HG03575 (cell line): ENCODE measurements at regions not wholly inside any gene's neighbourhood (a gene's known extent, or its start where the extent isn't known, plus 50 kb on each side); places are given as distances from the start of the nearest gene placed in this dataset.
A peak's percentile ranks its signal among the peaks of the same experiment; 100 is the strongest.

ENCODE experiments used
- ATAC-seq: cut with Tn5 transposase; IDR thresholded peaks from one replicate; pipeline ENCODE4 v1.9.1; 2021; ENCODE audit not compliant: unreplicated experiment, insufficient number of reproducible peaks, low FRiP score; ENCODE audit errors: extremely low read depth

DNA sequence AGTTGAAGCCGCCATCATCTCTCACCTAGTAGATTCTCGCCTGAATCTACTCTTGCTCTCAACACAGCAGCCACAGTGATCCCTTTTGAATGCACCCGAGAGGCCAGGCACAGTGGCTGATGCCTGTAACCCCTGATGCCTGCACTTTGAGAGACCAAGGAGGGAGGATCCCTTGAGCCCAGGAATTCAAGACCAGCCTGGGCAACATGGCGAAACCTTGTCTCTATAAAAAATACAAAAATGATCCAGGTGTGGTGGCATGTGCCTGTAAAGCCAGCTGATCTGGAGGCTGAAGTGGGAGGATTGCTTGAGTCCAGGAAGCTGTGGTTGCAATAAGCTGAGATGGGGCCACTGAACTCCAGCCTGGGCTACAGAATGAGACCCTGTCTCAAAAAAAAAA is 60.3 kb upstream of the EML4 start:
- ATAC-seq, result no peak

DNA sequence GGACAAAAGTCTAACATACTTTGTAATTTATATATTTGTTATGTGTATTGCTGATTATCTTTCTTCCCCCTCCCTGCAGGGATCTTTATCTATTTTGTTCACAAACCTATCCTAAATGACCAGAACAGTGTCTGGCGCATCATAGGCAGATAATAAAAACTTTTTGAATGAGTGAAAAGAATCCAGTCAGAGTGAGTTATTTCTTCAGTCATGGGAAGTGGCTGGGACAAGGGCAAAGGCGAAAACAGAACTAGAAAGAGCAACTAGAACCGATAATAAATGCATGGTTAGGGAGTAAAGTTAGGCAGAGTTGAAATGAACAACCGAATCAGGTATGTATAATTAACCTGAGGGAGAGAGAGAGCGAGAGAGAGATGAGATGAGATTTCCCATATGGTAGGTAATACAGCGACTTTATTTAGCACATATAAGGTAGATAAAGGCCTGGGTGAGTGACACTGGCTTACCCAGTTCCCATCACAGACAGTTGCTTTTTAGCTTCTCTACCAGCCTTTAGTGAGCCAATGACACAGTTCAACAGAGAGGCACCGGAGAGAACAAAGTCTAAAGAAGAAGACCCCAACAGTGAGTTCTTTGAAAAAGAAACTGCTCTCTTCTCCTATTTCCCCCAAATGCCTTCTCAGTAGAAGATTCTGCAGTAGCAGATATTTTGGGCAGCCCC is 59.1 kb upstream of the EML4 start:
- ATAC-seq, result no peak

DNA sequence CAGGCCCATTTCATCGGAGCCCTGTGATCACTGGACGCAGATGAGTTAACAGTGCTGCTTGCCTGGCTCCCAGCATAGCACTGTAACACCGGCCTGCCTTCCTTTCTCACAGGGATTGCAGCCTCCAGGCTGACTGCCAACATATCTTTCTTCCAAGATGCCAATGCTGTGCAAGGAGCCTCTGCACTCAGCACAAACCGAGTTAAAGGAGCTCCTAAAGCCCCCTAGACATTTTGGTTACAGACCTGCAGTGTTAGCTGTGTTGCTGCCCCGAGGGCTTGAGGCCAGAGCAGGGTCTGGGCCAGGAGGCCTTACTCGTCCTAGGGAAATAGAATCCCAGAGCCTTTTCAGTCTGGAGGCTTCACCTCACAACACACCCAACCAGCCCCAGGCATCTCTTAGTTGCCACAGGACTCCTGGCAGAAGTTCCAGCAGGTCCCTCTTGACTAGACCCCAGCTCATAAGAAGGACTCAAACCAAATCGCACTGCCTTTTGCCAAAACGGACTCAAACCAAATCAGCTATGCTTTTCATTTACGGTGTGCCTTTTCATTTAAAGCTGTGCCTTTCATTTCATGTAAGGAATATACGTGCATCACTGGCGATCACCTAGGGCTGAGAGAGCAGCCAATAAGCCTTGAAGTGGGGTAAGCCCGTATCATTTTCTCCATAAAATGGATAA is 58.4 kb upstream of the EML4 start:
- no peak for ATAC-seq

- no peak for ATAC-seq
Observed at GRCh38 chr2:42112418-42112817, 56.7 kb upstream of the EML4 start.

DNA sequence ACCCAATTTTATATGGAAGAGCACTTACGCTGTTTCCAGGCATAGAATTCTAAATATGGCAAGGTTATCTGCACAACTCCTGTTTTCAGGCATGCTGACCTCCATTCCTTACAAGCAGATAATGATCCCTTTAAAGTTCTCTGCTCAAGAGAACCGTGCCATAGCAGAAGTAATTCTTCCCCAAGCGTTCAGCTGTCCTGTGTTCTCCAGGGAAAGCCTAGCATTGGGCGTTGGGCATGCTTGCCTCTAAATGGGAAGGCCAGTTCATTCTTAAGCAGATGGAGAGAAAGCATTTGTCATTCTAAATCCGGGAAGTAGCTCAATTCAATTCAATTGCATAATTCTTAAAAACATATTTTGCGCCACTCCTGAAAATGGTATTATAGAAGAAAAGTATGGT is 55.7 kb upstream of the EML4 start:
- ATAC-seq, result no peak

- ATAC-seq, result no peak
Observed at GRCh38 chr2:42114091-42114490, 55.1 kb upstream of the EML4 start.

GRCh38 chr2:42115588-42115987 is 53.6 kb upstream of the EML4 start:
- no peak for ATAC-seq

DNA sequence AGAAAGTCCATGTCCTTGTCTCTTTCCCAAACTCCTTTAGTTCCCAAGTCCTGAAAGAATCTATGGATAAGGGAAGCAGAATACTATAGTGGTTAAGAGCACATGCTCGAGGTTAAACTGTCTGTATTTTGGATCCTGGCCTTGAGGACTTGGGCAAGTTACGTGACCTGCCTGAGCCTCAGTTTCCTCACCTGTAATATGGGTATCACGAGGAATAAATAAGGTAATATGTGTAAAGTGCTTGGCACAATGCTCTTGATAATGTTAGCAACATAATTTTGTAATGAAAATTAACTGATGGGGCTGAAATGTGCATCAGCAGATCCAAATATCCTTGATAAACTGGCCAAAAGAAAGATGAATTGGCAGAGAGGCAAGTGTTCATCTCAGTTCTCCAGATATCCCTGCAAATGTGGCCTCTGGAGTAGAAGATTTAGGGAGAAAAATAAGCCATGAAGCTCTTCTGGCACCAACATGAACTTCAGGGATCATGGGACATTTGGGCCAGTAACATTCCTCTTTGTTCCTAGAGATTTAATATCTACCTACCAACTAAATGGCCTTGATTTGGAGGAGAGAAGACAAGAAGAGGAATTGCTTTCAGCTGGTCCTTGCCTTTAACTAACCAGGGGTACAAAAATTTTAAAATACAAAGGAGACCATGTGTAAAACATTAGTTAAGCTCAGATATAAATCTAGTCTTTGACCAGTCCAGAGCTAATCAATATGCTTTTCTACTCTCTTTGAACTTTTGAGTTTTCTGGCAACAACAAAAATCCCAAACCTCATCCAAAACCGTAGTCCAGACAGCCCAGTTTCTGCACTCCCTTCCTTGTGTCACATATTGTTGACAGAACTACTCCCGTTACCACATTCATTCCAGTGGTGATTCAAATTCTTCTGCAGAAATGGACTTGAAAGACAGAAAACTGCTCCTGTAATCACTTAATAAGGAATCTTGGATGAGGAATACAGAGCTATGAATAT is 52.7 kb upstream of the EML4 start:
- no peak for ATAC-seq

- no peak for ATAC-seq
Observed at GRCh38 chr2:42117182-42117579, 52.0 kb upstream of the EML4 start.

- ATAC-seq, result peak; percentile 88
Observed at GRCh38 chr2:42117923-42118753, 51.0 kb upstream of the EML4 start.

- no peak for ATAC-seq
Observed at GRCh38 chr2:42118754-42119569, 50.2 kb upstream of the EML4 start.
